Ovary (tissue), 3 donors: ENCODE measurements at regions not wholly inside any gene's neighbourhood (a gene's known extent, or its start where the extent isn't known, plus 50 kb on each side); places are given as distances from the start of the nearest gene placed in this dataset.

Experiments
- POLR2A ChIP-seq: fragments of 450-650 bp; IDR thresholded peaks from one replicate; pipeline ENCODE4 v1.6.1; 2017; ENCODE audit warnings: antibody characterized with exemption, mild to moderate bottlenecking, moderate library complexity
- TF ChIP-seq, protein P1 (sequence below), 3 donors: fragments of 450-650 bp in 2 of 3; fragments of 200-600 bp in 1 of 3; IDR thresholded peaks; one replicate each; pipeline versions ENCODE4 v1.5.1 to v1.8.0; 2016 to 2022; ENCODE audit warnings: antibody characterized with exemption in 3 of 3, mild to moderate bottlenecking in 1 of 3
- donor health status: DM: no; HTN: no; CAD: no.

- TF ChIP-seq, protein P1, sequence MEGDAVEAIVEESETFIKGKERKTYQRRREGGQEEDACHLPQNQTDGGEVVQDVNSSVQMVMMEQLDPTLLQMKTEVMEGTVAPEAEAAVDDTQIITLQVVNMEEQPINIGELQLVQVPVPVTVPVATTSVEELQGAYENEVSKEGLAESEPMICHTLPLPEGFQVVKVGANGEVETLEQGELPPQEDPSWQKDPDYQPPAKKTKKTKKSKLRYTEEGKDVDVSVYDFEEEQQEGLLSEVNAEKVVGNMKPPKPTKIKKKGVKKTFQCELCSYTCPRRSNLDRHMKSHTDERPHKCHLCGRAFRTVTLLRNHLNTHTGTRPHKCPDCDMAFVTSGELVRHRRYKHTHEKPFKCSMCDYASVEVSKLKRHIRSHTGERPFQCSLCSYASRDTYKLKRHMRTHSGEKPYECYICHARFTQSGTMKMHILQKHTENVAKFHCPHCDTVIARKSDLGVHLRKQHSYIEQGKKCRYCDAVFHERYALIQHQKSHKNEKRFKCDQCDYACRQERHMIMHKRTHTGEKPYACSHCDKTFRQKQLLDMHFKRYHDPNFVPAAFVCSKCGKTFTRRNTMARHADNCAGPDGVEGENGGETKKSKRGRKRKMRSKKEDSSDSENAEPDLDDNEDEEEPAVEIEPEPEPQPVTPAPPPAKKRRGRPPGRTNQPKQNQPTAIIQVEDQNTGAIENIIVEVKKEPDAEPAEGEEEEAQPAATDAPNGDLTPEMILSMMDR (IDR thresholded peaks at IDR 0.05), result no peak
- no peak for TF ChIP-seq POLR2A
These were observed 308.6 kb upstream of the TNP1 start for GRCh38 chr2:217168496-217168895.
